HFFc6 (cell line): ENCODE measurements at regions not wholly inside any gene's neighbourhood (a gene's known extent, or its start where the extent isn't known, plus 50 kb on each side); places are given as distances from the start of the nearest gene placed in this dataset.

Experiments used
- DNase-seq: peaks from one replicate; pipeline ENCODE4 v3.0.0-alpha.2; 2018
- H3K27ac Mint-ChIP-seq: 2 replicates; pipeline ENCODE4 v1.8.0; 2020; ENCODE audit warnings: mild to moderate bottlenecking, mixed read lengths
- H3K27me3 Mint-ChIP-seq: 2 replicates; pipeline ENCODE4 v1.8.0; 2021; ENCODE audit warnings: mild to moderate bottlenecking, moderate library complexity, mixed read lengths; ENCODE audit not compliant: insufficient read depth
- H3K36me3 Mint-ChIP-seq: 2 replicates; pipeline ENCODE4 v1.8.0; 2021; ENCODE audit warnings: low read depth, mixed read lengths
- H3K4me1 Mint-ChIP-seq: 2 replicates; pipeline ENCODE4 v1.8.0; 2020; ENCODE audit warnings: low read depth, mixed read lengths
- H3K4me3 Mint-ChIP-seq: 2 replicates; pipeline ENCODE4 v1.8.0; 2020; ENCODE audit warnings: mild to moderate bottlenecking, moderate library complexity, mixed read lengths
- H3K9me3 Mint-ChIP-seq: 2 replicates; pipeline ENCODE4 v1.8.0; 2020; ENCODE audit warnings: mild to moderate bottlenecking, mixed read lengths
- CTCF ChIP-seq: fragments of 200-600 bp; sonication (generic); IDR thresholded peaks from 2 replicates; pipeline ENCODE4 v1.5.0; 2021; ENCODE audit warnings: antibody characterized with exemption, mild to moderate bottlenecking

- H3K27me3 Mint-ChIP-seq = no peaks in the 10 kb centered on the region
- peaks cover 43% of the 10 kb centered on the region for H3K9me3 Mint-ChIP-seq
- TF ChIP-seq CTCF = peak; percentile 60
- DNase-seq = no peak
- H3K4me3 Mint-ChIP-seq = no peak overlapping the region
- H3K4me1 Mint-ChIP-seq = no peaks in the 10 kb centered on the region
- H3K27ac Mint-ChIP-seq = no peak overlapping the region
- H3K36me3 Mint-ChIP-seq = no peaks in the 10 kb centered on the region
Measured at GRCh38 chr11:21933095-21933494, 259.8 kb upstream of the ANO5 start.

- Mint-ChIP-seq H3K9me3 (peaks cover 48% of the 10 kb centered on the region), H3K27ac (no peak overlapping the region), H3K36me3 (no peaks in the 10 kb centered on the region), H3K4me1 (no peaks in the 10 kb centered on the region), H3K27me3 (no peaks in the 10 kb centered on the region), H3K4me3 (no peak overlapping the region)
- no peak for DNase-seq
- TF ChIP-seq CTCF = no peak
Measured at GRCh38 chr11:21944577-21944976, 248.3 kb upstream of the ANO5 start.

- no peak for DNase-seq
- no peak for TF ChIP-seq CTCF
- Mint-ChIP-seq H3K4me3 (no peak overlapping the region), H3K36me3 (no peaks in the 10 kb centered on the region), H3K9me3 (peaks cover 38% of the 10 kb centered on the region), H3K4me1 (no peaks in the 10 kb centered on the region), H3K27ac (no peak overlapping the region), H3K27me3 (no peaks in the 10 kb centered on the region)
Measured at GRCh38 chr11:21948876-21949275, 244.0 kb upstream of the ANO5 start.

- Mint-ChIP-seq H3K27me3 (no peaks in the 10 kb centered on the region), H3K4me1 (no peaks in the 10 kb centered on the region), H3K36me3 (no peaks in the 10 kb centered on the region), H3K27ac (no peak overlapping the region), H3K9me3 (peaks cover 37% of the 10 kb centered on the region), H3K4me3 (no peak overlapping the region)
- no peak for TF ChIP-seq CTCF
- no peak for DNase-seq
Measured at GRCh38 chr11:21949763-21950413, 243.0 kb upstream of the ANO5 start.

GRCh38 chr11:21963013-21963412 is 229.9 kb upstream of the ANO5 start:
- TF ChIP-seq CTCF = no peak

GRCh38 chr11:21965221-21965620 is 227.7 kb upstream of the ANO5 start:
- no peak for TF ChIP-seq CTCF
- H3K27me3 Mint-ChIP-seq = no peaks in the 10 kb centered on the region
- no peak for DNase-seq
- no peaks in the 10 kb centered on the region for H3K4me1 Mint-ChIP-seq
- 0 out of 2 replicates have a peak, but pooled peaks cover 7% of the 10 kb centered on the region for H3K36me3 Mint-ChIP-seq
- no peak overlapping the region for H3K27ac Mint-ChIP-seq
- peaks cover 44% of the 10 kb centered on the region for H3K9me3 Mint-ChIP-seq
- no peak overlapping the region for H3K4me3 Mint-ChIP-seq

More at GRCh38 chr11:21963013-21963412, 229.9 kb upstream of the ANO5 start:
- Mint-ChIP-seq H3K4me3 (no peak overlapping the region), H3K27ac (no peak overlapping the region), H3K4me1 (no peaks in the 10 kb centered on the region), H3K27me3 (no peaks in the 10 kb centered on the region), H3K9me3 (peaks cover 38% of the 10 kb centered on the region), H3K36me3 (0 out of 2 replicates have a peak, but pooled peaks cover 7% of the 10 kb centered on the region)
- DNase-seq = no peak
